RWPE1 (cell line): ENCODE measurements at regions not wholly inside any gene's neighbourhood (a gene's known extent, or its start where the extent isn't known, plus 50 kb on each side); places are given as distances from the start of the nearest gene placed in this dataset.

ENCODE experiments used
- CTCF ChIA-PET: fragments of 350-600 bp; sonication (Branson Sonifier 250); formaldehyde crosslinking; extraction: SDS; loops from one replicate; lab custom pipeline; 2021; lab: Yijun Ruan, JAX
- POLR2A ChIA-PET: fragments of 400-600 bp; formaldehyde crosslinking; extraction: SDS; loops from one replicate; lab custom pipeline; 2020; ENCODE audit warnings: antibody characterized with exemption; ENCODE audit not compliant: low non-redundant PET; lab: Yijun Ruan, JAX
- DNase-seq: peaks from one replicate; pipeline ENCODE4 v3.0.0; 2012; ENCODE audit warnings: low spot score
- H3K27ac ChIP-seq: fragments of 450-650 bp; 2 replicates; pipeline ENCODE4 v1.5.1; 2017
- TF ChIP-seq, protein P1 (sequence below): fragments of 450-650 bp; conservative IDR thresholded peaks from 2 replicates; pipeline ENCODE4 v1.5.1; 2017; ENCODE audit warnings: low read depth, mild to moderate bottlenecking

DNA sequence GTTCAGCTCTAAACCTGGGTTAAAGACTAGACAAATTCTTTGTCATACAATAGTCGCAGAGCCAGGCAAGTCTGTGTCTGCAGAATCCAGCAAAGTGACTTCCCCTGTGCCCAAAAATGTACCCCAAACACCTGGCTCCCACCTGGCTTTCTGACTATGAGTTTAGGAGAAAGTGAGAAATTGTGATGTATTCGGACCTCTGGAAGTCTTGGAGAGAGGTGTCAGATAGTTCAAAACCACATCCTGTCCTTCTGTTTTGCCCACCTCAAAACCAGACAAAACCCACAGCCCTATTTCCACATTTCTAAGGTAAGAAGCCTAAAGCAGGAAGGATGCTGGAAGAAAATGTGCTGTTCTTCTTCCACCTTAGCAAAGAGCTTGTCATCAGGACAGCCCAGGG lies 63.8 kb upstream of the CLMP start:
- DNase-seq = no peak
- ChIA-PET CTCF (interaction anchor here (1.6 kb wide), 1 partner anchor 11 kb away, joined by 3 read pairs; no protein-coding TSS in a partner anchor), POLR2A (no interaction called here)
- TF ChIP-seq, protein P1, sequence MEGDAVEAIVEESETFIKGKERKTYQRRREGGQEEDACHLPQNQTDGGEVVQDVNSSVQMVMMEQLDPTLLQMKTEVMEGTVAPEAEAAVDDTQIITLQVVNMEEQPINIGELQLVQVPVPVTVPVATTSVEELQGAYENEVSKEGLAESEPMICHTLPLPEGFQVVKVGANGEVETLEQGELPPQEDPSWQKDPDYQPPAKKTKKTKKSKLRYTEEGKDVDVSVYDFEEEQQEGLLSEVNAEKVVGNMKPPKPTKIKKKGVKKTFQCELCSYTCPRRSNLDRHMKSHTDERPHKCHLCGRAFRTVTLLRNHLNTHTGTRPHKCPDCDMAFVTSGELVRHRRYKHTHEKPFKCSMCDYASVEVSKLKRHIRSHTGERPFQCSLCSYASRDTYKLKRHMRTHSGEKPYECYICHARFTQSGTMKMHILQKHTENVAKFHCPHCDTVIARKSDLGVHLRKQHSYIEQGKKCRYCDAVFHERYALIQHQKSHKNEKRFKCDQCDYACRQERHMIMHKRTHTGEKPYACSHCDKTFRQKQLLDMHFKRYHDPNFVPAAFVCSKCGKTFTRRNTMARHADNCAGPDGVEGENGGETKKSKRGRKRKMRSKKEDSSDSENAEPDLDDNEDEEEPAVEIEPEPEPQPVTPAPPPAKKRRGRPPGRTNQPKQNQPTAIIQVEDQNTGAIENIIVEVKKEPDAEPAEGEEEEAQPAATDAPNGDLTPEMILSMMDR = no peak
- H3K27ac ChIP-seq = no peak overlapping the region

DNA sequence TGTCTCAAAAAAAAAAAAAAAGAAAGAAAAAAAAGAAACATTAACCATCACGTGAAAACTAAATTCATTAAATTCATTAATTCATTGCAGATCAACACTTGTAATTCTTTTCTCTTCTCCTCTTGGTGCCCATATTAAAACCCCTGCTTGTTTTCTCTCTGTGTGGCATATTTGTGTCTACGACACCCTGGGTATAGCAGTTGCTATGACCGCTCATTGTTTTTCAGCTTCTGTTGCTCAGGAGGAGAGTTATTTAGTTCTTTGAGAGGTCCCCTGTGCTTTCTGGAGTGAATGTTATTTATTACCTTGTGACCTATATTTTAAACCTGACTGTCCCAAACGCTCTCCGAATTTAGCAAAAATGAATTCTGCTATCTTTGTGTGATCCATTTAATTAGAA lies 62.3 kb upstream of the CLMP start:
- ChIA-PET POLR2A (no interaction called here), CTCF (interaction anchor here (0.8 kb wide), 1 partner anchor 10 kb away, joined by 3 read pairs; no protein-coding TSS in a partner anchor)
- DNase-seq = no peak
- TF ChIP-seq, protein P1 = no peak
- no peak overlapping the region for H3K27ac ChIP-seq

DNA sequence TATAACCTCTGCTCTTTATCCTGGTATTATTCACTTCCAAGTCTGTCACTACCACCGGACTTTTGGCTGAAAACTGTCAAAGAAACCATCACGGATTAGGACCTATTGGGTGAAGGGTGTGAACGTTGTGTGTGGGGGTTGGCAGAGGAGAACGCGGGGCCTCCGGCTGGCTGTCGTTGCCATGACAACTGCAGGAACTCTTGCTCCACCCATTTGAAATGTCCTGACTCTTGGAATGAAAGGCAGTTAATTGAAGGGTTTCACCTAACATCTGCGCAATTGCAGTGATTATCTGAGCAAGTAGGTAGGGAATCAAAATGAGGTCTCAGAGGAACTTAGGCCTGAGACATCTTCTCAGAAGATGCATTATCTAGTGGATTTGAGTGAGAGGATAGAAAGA lies 60.9 kb upstream of the CLMP start:
- no peak for DNase-seq
- H3K27ac ChIP-seq = no peak overlapping the region
- TF ChIP-seq, protein P1 = no peak
- ChIA-PET POLR2A (no interaction called here), CTCF (interaction anchor here (0.8 kb wide), 1 partner anchor 8 kb away, joined by 3 read pairs; no protein-coding TSS in a partner anchor)

DNA sequence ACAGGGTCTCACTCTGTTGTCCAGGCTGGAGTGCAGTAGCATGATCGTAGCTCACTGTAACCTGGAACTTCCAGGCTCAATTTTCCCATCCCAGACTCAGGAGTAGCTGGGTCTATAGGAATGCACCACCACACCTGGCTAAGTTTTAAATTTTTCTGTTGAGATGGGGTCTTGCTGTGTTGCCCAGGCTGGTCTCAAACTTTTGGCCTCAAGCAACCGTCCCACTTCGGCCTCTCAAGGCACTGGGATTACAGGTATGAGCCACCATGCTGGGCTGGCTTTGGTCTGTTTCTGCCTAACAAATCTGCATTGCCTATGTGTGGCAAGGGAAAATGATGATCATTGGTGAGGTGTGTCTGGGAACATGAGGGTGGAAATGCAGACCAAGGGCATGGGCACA lies 59.3 kb upstream of the CLMP start:
- TF ChIP-seq, protein P1 = no peak
- no peak overlapping the region for H3K27ac ChIP-seq
- DNase-seq = no peak
- POLR2A ChIA-PET = no interaction called here
- CTCF ChIA-PET = no interaction called here

DNA sequence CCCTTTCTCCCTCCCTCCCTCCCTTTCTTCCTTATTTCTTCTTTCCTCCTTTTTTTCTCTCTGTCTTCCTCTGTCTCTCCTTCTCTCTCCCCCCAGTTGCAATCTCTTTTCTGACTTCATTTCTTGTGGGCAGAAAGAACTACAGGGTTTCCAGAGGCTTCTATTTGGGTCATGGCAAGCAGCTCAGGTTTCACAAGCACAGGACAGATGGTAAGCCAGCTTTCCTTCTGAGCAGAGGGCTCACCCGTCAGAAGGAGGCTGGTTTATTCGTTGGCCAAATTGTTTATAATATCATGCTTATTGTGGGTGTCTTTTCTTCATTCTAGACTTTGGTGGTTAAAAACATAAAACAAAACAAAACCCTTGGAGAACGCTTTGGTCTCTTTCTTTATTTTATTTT lies 58.9 kb upstream of the CLMP start:
- ChIA-PET POLR2A (no interaction called here), CTCF (no interaction called here)
- DNase-seq = no peak
- no peak overlapping the region for H3K27ac ChIP-seq
- TF ChIP-seq, protein P1 = no peak

DNA sequence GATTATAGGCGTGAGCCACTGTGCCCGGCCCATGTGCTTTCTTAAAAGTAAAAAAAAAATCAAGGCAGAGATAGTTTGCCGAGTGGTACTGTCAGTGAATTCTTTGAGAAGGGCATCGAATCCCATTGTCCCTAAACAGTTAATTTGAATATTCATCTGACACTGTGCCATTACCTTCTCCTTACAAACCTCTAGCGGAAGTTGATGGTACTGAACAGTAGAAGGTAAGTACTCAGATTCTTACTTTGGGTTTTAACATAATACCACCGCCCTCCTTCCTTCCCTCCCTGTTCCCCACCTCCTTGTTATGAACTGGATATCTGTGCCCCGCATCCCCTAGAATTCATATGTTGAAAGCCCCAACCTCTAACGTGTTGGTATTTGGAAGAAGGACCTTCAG lies 58.2 kb upstream of the CLMP start:
- ChIA-PET POLR2A (no interaction called here), CTCF (no interaction called here)
- H3K27ac ChIP-seq = no peak overlapping the region
- TF ChIP-seq, protein P1 = no peak
- DNase-seq = no peak
